Body of pancreas (tissue), 4 donors: ENCODE measurements at regions not wholly inside any gene's neighbourhood (a gene's known extent, or its start where the extent isn't known, plus 50 kb on each side); places are given as distances from the start of the nearest gene placed in this dataset.

ENCODE experiments used
- CTCF ChIP-seq, 7 experiments: fragments of 450-650 bp in 4 of 7; fragments of 200-600 bp in 3 of 7; sonication (generic) in 3 of 7; IDR thresholded peaks; one replicate each; pipeline ENCODE4 v1.5.1; 2016 to 2019; ENCODE audit warnings: antibody characterized with exemption in 7 of 7
- POLR2A ChIP-seq, 3 donors: fragments of 450-650 bp; IDR thresholded peaks; one replicate each; pipeline ENCODE4 v1.6.1; 2016; ENCODE audit warnings: antibody characterized with exemption in 3 of 3, mild to moderate bottlenecking in 2 of 3

GRCh38 chr3:124658270-124658669 is 72.0 kb upstream of the UMPS start:
- TF ChIP-seq CTCF (IDR thresholded peaks at IDR 0.05) = no peak
- no peak for TF ChIP-seq POLR2A (IDR thresholded peaks at IDR 0.05)
